H1 (cell line): ENCODE measurements at regions not wholly inside any gene's neighbourhood (a gene's known extent, or its start where the extent isn't known, plus 50 kb on each side); places are given as distances from the start of the nearest gene placed in this dataset.

Experiments used
- CTCF ChIA-PET: fragments of 300-600 bp; sonication (Branson Sonifier 250); formaldehyde crosslinking; loops from one replicate; lab custom pipeline; 2021; ENCODE audit not compliant: partially characterized antibody; lab: Charles Lee
- POLR2A ChIA-PET: fragments of 300-600 bp; sonication (Branson Sonifier 250); formaldehyde crosslinking; loops from one replicate; lab custom pipeline; 2021; ENCODE audit warnings: inconsistent platforms; ENCODE audit not compliant: partially characterized antibody; lab: Charles Lee
- DNase-seq, 2 experiments: peaks; one replicate each; pipeline versions ENCODE4 v3.0.0 to v3.0.0-alpha.2; 2010 to 2022; ENCODE audit warnings: low spot score in 2 of 2, low read depth in 1 of 2, mixed read lengths in 1 of 2
- FAIRE-seq: peaks from 2 replicates; lab custom pipeline; 2011; peaks lifted over from hg19 to GRCh38; lab: Jason Lieb, UNC
- H2AFZ ChIP-seq: 2 replicates; pipeline ENCODE4 v1.8.1; 2012; ENCODE audit warnings: low read length, inconsistent platforms
- H2AK5ac ChIP-seq: 2 replicates; pipeline ENCODE4 v1.6.1; 2013; ENCODE audit warnings: low read depth, low read length
- H2BK120ac ChIP-seq: replicated peaks from 2 replicates; pipeline ENCODE3; 2013; ENCODE audit warnings: low read depth, low read length, inconsistent platforms
- H2BK12ac ChIP-seq: 2 replicates; pipeline ENCODE4 v1.6.1; 2013; ENCODE audit warnings: low read depth, low read length
- H2BK15ac ChIP-seq: 2 replicates; pipeline ENCODE4 v1.6.1; 2013; ENCODE audit warnings: low read length
- H2BK20ac ChIP-seq: 2 replicates; pipeline ENCODE4 v1.6.1; 2013; ENCODE audit warnings: low read length
- H2BK5ac ChIP-seq: 2 replicates; pipeline ENCODE4 v1.6.1; 2013; ENCODE audit warnings: low read depth, low read length
- H3K14ac ChIP-seq: 2 replicates; pipeline ENCODE4 v1.6.1; 2013; ENCODE audit warnings: inconsistent platforms; ENCODE audit not compliant: insufficient read length
- H3K18ac ChIP-seq: 2 replicates; pipeline ENCODE4 v1.6.1; 2013; ENCODE audit warnings: low read length; ENCODE audit errors: extremely low read depth
- H3K23ac ChIP-seq: 2 replicates; pipeline ENCODE4 v1.6.1; 2013; ENCODE audit warnings: inconsistent platforms; ENCODE audit not compliant: insufficient read length
- H3K23me2 ChIP-seq: 2 replicates; pipeline ENCODE4 v1.6.1; 2013; ENCODE audit warnings: low read depth, low read length
- H3K27ac ChIP-seq: 2 replicates; pipeline ENCODE4 v1.6.1; 2011; ENCODE audit warnings: low read depth, low read length, inconsistent platforms
- H3K27me3 ChIP-seq, 4 experiments: replicated peaks in 1 of 4; 1 replicate in 1 of 4; 2 replicates in 3 of 4; pipeline versions ENCODE4 v1.6.1 to v1.8.1; 2011 to 2013; ENCODE audit warnings: low read length in 3 of 4, mild to moderate bottlenecking in 3 of 4, inconsistent platforms in 2 of 4, mixed read lengths in 2 of 4, moderate library complexity in 1 of 4; ENCODE audit not compliant: control insufficient read depth in 3 of 4, insufficient read depth in 3 of 4; ENCODE audit errors: extremely low read depth in 1 of 4
- H3K36me3 ChIP-seq, 4 experiments: 2 replicates each; pipeline versions ENCODE4 v1.6.1 to v1.8.1; 2011 to 2013; ENCODE audit warnings: mild to moderate bottlenecking in 4 of 4, low read length in 3 of 4, moderate library complexity in 2 of 4, control low read depth in 1 of 4, inconsistent platforms in 1 of 4; ENCODE audit not compliant: insufficient read depth in 4 of 4, control insufficient read depth in 2 of 4
- H3K4ac ChIP-seq: replicated peaks from 2 replicates; pipeline ENCODE3; 2013; ENCODE audit warnings: low read length, low read depth, mixed read lengths, inconsistent platforms; ENCODE audit not compliant: insufficient read length
- H3K4me1 ChIP-seq, 4 experiments: replicated peaks in 1 of 4; 1 replicate in 1 of 4; 2 replicates in 3 of 4; pipeline versions ENCODE4 v1.6.1 to v1.8.1; 2011 to 2013; ENCODE audit warnings: low read length in 3 of 4, inconsistent platforms in 2 of 4, mixed read lengths in 1 of 4; ENCODE audit not compliant: insufficient read depth in 4 of 4, control insufficient read depth in 3 of 4
- H3K4me2 ChIP-seq, 2 experiments: 2 replicates each; pipeline versions ENCODE4 v1.6.1 to v1.8.1; 2011 to 2013; ENCODE audit warnings: low read depth in 2 of 2, low read length in 2 of 2, control low read depth in 1 of 2, inconsistent platforms in 1 of 2, mild to moderate bottlenecking in 1 of 2; ENCODE audit not compliant: insufficient read depth in 1 of 2
- H3K4me3 ChIP-seq, 4 experiments: fragments of 200-600, 300-600 bp in 1 of 4; sonication (generic), shearing (Covaris generic), sonication (Bioruptor Twin) in 1 of 4; 2 replicates each; pipeline versions ENCODE4 v1.5.1 to v1.8.1; 2011 to 2016; ENCODE audit warnings: low read length in 4 of 4, low read depth in 3 of 4, control low read depth in 2 of 4, inconsistent platforms in 2 of 4, mild to moderate bottlenecking in 2 of 4, mixed read lengths in 1 of 4, moderate library complexity in 1 of 4; ENCODE audit not compliant: insufficient read depth in 2 of 4; ENCODE audit errors: extremely low read depth in 1 of 4
- H3K56ac ChIP-seq: replicated peaks from 2 replicates; pipeline ENCODE3; 2013; ENCODE audit warnings: low read depth, mild to moderate bottlenecking, mixed read lengths, low read length, inconsistent platforms; ENCODE audit not compliant: insufficient read length
- H3K79me1 ChIP-seq: 2 replicates; pipeline ENCODE4 v1.6.1; 2013; ENCODE audit warnings: low read depth, low read length, control low read depth
- H3K79me2 ChIP-seq, 2 experiments: 2 replicates each; pipeline versions ENCODE4 v1.6.1 to v1.8.1; 2012 to 2013; ENCODE audit warnings: low read length in 2 of 2, mild to moderate bottlenecking in 2 of 2, inconsistent platforms in 1 of 2; ENCODE audit not compliant: insufficient read depth in 2 of 2, control insufficient read depth in 1 of 2
- H3K9ac ChIP-seq, 4 experiments: replicated peaks in 1 of 4; 1 replicate in 1 of 4; 2 replicates in 3 of 4; pipeline versions ENCODE4 v1.6.1 to v1.8.1; 2011 to 2013; ENCODE audit warnings: low read depth in 3 of 4, low read length in 3 of 4, control low read depth in 2 of 4, mild to moderate bottlenecking in 2 of 4, moderate library complexity in 2 of 4, inconsistent platforms in 1 of 4; ENCODE audit errors: extremely low read depth in 1 of 4
- H3K9me3 ChIP-seq, 2 experiments: 2 replicates each; pipeline versions ENCODE4 v1.6.1 to v1.8.1; 2012 to 2013; ENCODE audit warnings: mild to moderate bottlenecking in 2 of 2, moderate library complexity in 2 of 2, control low read depth in 1 of 2, inconsistent platforms in 1 of 2, low read depth in 1 of 2, low read length in 1 of 2, mixed read lengths in 1 of 2; ENCODE audit not compliant: insufficient read depth in 2 of 2
- H4K20me1 ChIP-seq, 2 experiments: replicated peaks in 1 of 2; 2 replicates each; pipeline versions ENCODE3 to v1.8.1; 2011 to 2013; ENCODE audit warnings: inconsistent platforms in 2 of 2, low read length in 2 of 2, mild to moderate bottlenecking in 1 of 2; ENCODE audit not compliant: insufficient read depth in 2 of 2, control insufficient read depth in 1 of 2
- H4K5ac ChIP-seq: 2 replicates; pipeline ENCODE4 v1.6.1; 2013; ENCODE audit warnings: low read length, low read depth, mixed read lengths, inconsistent platforms; ENCODE audit not compliant: insufficient read length
- H4K8ac ChIP-seq: 2 replicates; pipeline ENCODE4 v1.8.0; 2013; ENCODE audit warnings: mild to moderate bottlenecking, moderate library complexity, low read length, inconsistent platforms; ENCODE audit not compliant: insufficient read depth; ENCODE audit errors: extremely low read depth
- H4K91ac ChIP-seq: replicated peaks from 2 replicates; pipeline ENCODE3; 2013; ENCODE audit warnings: low read length, mixed read lengths, inconsistent platforms; ENCODE audit not compliant: insufficient read length
- BCL11A ChIP-seq, 2 experiments: IDR thresholded peaks; one replicate each; pipeline ENCODE4 v1.6.1; 2011; ENCODE audit warnings: low read depth in 2 of 2, low read length in 2 of 2, mild to moderate bottlenecking in 2 of 2
- CBX5 ChIP-seq: fragments of 300-800, 300-1000 bp; sonication (generic); IDR thresholded peaks from 2 replicates; pipeline ENCODE4 v1.7.1; 2016; ENCODE audit warnings: antibody characterized with exemption, low read length, low read depth
- HDAC2 ChIP-seq, 2 experiments: fragments of 300-600 bp in 1 of 2; sonication (generic) in 1 of 2; IDR thresholded peaks; 2 replicates each; pipeline ENCODE4 v1.6.1; 2011 to 2012; ENCODE audit warnings: low read depth in 2 of 2, low read length in 2 of 2, mild to moderate bottlenecking in 2 of 2, moderate library complexity in 2 of 2, borderline replicate concordance in 1 of 2, inconsistent platforms in 1 of 2
- MAFK ChIP-seq: IDR thresholded peaks from 2 replicates; pipeline ENCODE4 v1.6.1; 2012; ENCODE audit warnings: low read depth, mild to moderate bottlenecking, improper control_type of control experiment, low read length
- PHF8 ChIP-seq: fragments of 200-600 bp; sonication (generic); conservative IDR thresholded peaks from 2 replicates; pipeline ENCODE4 v1.7.1; 2012; ENCODE audit warnings: low read depth, mild to moderate bottlenecking, inconsistent platforms, low read length, moderate library complexity
- POU5F1 ChIP-seq: IDR thresholded peaks from 2 replicates; pipeline ENCODE4 v1.6.1; 2011; ENCODE audit warnings: low read depth, mild to moderate bottlenecking, low read length, moderate library complexity
- RBBP5 ChIP-seq: IDR thresholded peaks from 2 replicates; pipeline ENCODE4 v1.7.1; 2012; ENCODE audit warnings: low read depth, mild to moderate bottlenecking, inconsistent platforms, low read length, moderate library complexity, borderline replicate concordance
- RFX5 ChIP-seq: IDR thresholded peaks from 2 replicates; pipeline ENCODE4 v1.6.1; 2011; ENCODE audit warnings: low read depth, low read length, improper control_type of control experiment, borderline replicate concordance
- SIRT6 ChIP-seq: IDR thresholded peaks from one replicate; pipeline ENCODE4 v1.7.1; 2012; ENCODE audit warnings: low read length, inconsistent platforms
- SIX5 ChIP-seq: IDR thresholded peaks from 2 replicates; pipeline ENCODE4 v1.6.1; 2011; ENCODE audit warnings: mild to moderate bottlenecking, low read depth, low read length
- SP4 ChIP-seq: IDR thresholded peaks from 2 replicates; pipeline ENCODE4 v1.6.1; 2012; ENCODE audit warnings: low read length, inconsistent platforms
- SRF ChIP-seq: IDR thresholded peaks from 2 replicates; pipeline ENCODE4 v1.6.1; 2011; ENCODE audit warnings: mild to moderate bottlenecking, low read depth, low read length, moderate library complexity
- WGBS, 2 experiments: shearing (Covaris generic) in 1 of 2; methylation state at CpG; one replicate each; pipeline versions ENCODE4 v1.1.6 to v1.1.7; 2013 to 2015; ENCODE audit warnings: low lambda C conversion rate in 2 of 2, mixed read lengths in 2 of 2, inconsistent platforms in 1 of 2, low coverage in 1 of 2, missing lambda C conversion rate in 1 of 2; ENCODE audit not compliant: insufficient replicate concordance in 2 of 2, insufficient coverage in 1 of 2, insufficient read length in 1 of 2; ENCODE audit errors: extremely low coverage in 1 of 2, missing lambda C conversion rate in 1 of 2; 5-methylcytosine and 5-hydroxymethylcytosine counted together
- TF ChIP-seq, protein P1 (sequence below), 3 experiments: IDR thresholded peaks; 1 replicate in 2 of 3; 2 replicates in 1 of 3; pipeline versions ENCODE4 v1.5.1 to v1.6.1; 2011; ENCODE audit warnings: low read length in 3 of 3, mild to moderate bottlenecking in 3 of 3, inconsistent platforms in 2 of 3, low read depth in 1 of 3, moderate library complexity in 1 of 3; ENCODE audit not compliant: insufficient read depth in 1 of 3; ENCODE audit errors: control extremely low read depth in 1 of 3

DNA sequence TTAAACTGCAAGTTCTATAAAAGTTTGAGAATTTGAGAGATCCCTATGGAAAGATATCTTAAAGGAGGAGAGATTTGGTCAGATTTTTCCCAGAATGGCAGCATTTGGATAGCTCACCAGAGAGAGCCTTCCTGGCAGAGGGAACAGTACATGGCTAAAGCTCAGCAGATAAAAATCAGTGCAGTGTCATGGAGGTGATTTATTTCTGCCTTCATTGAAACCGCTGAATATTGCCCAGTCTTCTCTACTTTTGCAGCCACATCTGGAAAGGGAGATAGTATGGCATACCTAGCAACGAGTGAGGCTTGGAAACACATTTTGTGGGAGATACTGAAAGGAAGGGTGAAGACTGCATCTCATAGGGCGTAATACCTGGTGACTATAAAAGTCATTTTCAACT, 155.2 kb downstream of the RFC3 start:
- no peak overlapping the region for H2BK20ac ChIP-seq
- no peak overlapping the region for H2AK5ac ChIP-seq
- H3K4me3 ChIP-seq = no peak overlapping the region
- H3K56ac ChIP-seq = no peak overlapping the region
- ChIA-PET CTCF (no interaction called here), POLR2A (no interaction called here)
- H2BK5ac ChIP-seq = no peak overlapping the region
- no peak overlapping the region for H2BK12ac ChIP-seq
- no peak overlapping the region for H2BK15ac ChIP-seq
- H2BK120ac ChIP-seq = no peak overlapping the region
- H3K23me2 ChIP-seq = no peaks in the 10 kb centered on the region
- no peaks in the 10 kb centered on the region for H3K27me3 ChIP-seq
- no peaks in the 10 kb centered on the region for H3K9me3 ChIP-seq
- H4K8ac ChIP-seq = no peak overlapping the region
- H2AFZ ChIP-seq = no peak overlapping the region
- no peak overlapping the region for H3K4ac ChIP-seq
- H3K4me2 ChIP-seq = no peak overlapping the region
- FAIRE-seq = no peak
- no peak for DNase-seq
- WGBS, 2 experiments = 86% methylated on average over 3 of the region's 3 CpGs; no CpG with 5 or more reads in 1 of the 2 experiments
- no peak overlapping the region for H3K23ac ChIP-seq
- H3K79me1 ChIP-seq = no peaks in the 10 kb centered on the region
- no peaks in the 10 kb centered on the region for H4K20me1 ChIP-seq
- H3K4me1 ChIP-seq = no peaks in the 10 kb centered on the region
- H3K36me3 ChIP-seq = no peaks in the 10 kb centered on the region
- H4K91ac ChIP-seq = no peak overlapping the region
- H3K27ac ChIP-seq = no peak overlapping the region
- no peak overlapping the region for H3K9ac ChIP-seq
- no peak overlapping the region for H3K14ac ChIP-seq
- H4K5ac ChIP-seq = no peak overlapping the region
- no peak overlapping the region for H3K18ac ChIP-seq
- H3K79me2 ChIP-seq = no peaks in the 10 kb centered on the region
- TF ChIP-seq SIRT6 = no peak
- TF ChIP-seq RFX5 = no peak
- TF ChIP-seq CBX5 = no peak
- no peak for TF ChIP-seq MAFK
- TF ChIP-seq POU5F1 = no peak
- TF ChIP-seq BCL11A (IDR thresholded peaks at IDR 0.05; ENCODE audit: low read depth in 2 of 2, low read length in 2 of 2) = no peak
- no peak for TF ChIP-seq RBBP5
- no peak for TF ChIP-seq SIX5
- TF ChIP-seq PHF8 = no peak
- no peak for TF ChIP-seq HDAC2 (IDR thresholded peaks at IDR 0.05; ENCODE audit: borderline replicate concordance in 1 of 2, low read depth in 2 of 2, low read length in 2 of 2)
- no peak for TF ChIP-seq SP4
- TF ChIP-seq SRF = no peak
- TF ChIP-seq, protein P1, sequence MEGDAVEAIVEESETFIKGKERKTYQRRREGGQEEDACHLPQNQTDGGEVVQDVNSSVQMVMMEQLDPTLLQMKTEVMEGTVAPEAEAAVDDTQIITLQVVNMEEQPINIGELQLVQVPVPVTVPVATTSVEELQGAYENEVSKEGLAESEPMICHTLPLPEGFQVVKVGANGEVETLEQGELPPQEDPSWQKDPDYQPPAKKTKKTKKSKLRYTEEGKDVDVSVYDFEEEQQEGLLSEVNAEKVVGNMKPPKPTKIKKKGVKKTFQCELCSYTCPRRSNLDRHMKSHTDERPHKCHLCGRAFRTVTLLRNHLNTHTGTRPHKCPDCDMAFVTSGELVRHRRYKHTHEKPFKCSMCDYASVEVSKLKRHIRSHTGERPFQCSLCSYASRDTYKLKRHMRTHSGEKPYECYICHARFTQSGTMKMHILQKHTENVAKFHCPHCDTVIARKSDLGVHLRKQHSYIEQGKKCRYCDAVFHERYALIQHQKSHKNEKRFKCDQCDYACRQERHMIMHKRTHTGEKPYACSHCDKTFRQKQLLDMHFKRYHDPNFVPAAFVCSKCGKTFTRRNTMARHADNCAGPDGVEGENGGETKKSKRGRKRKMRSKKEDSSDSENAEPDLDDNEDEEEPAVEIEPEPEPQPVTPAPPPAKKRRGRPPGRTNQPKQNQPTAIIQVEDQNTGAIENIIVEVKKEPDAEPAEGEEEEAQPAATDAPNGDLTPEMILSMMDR (IDR thresholded peaks at IDR 0.05; ENCODE audit: control extremely low read depth in 1 of 3, insufficient read depth in 1 of 3, low read depth in 1 of 3, low read length in 3 of 3) = no peak
